ENCODE measurements at regions not wholly inside any gene's neighbourhood (a gene's known extent, or its start where the extent isn't known, plus 50 kb on each side); places are given as distances from the start of the nearest gene placed in this dataset.
A peak's percentile ranks its signal among the peaks of the same experiment; 100 is the strongest.

GRCh38 chr15:85847031-85847430 lies 52.3 kb upstream of the KLHL25 start:
- no peak for DNase-seq (ENCODE audit: low read depth)

DNA sequence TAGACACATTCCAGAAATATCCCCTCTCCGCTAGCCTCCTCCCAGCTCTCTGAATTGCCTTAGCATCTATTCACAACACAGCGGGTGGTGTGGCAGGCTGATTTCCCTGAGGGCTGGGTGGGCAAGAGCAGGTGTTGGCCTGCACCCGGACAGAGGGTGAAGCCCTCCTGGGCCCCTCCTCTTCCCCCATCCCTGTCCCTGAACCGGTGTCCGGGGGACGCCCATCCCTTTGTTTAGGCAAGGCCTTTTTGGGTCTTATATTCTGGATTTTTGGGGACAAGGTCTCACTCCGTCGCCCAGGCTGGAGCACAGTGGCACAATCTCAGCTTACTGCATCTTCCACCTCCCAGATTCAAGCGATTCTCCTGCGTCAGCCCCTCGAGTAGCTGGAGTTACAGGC lies 55.2 kb upstream of the KLHL25 start:
- DNase-seq (ENCODE audit: low read depth), result no peak

GRCh38 chr15:85852969-85853368 lies 58.2 kb upstream of the KLHL25 start:
- DNase-seq (ENCODE audit: low read depth), result no peak

- DNase-seq (ENCODE audit: low read depth), result no peak
These were observed 59.8 kb upstream of the KLHL25 start for GRCh38 chr15:85854345-85855097.

GRCh38 chr15:85858586-85859375 lies 64.1 kb upstream of the KLHL25 start:
- DNase-seq (ENCODE audit: low read depth), result peak; percentile 60

DNA sequence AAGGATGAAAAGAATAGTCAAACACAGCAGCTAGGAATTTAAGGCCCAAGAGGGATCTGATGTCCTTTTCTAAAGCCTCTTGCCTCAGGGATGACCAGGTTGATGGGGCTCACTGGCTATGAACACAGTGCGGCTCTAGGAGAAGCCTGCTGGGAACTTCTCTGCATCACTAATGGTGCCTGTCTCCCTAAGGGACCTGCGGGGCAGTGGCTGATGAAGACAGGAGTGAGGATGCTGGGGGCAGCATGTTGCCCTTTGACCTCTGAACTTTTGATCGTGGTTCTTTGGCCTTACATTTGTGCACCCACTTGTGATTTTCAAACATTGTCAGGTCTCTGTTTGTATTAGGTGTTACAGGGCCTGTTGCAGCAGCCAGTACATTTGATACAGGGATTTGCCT lies 64.9 kb upstream of the KLHL25 start:
- no peak for DNase-seq (ENCODE audit: low read depth)

GRCh38 chr15:85860394-85861161 lies 65.9 kb upstream of the KLHL25 start:
- no peak for DNase-seq (ENCODE audit: low read depth)

- no peak for DNase-seq (ENCODE audit: low read depth)
These were observed 70.5 kb upstream of the KLHL25 start for GRCh38 chr15:85865070-85865684.

- DNase-seq (ENCODE audit: low read depth), result no peak
These were observed 72.5 kb upstream of the KLHL25 start for GRCh38 chr15:85867250-85867649.

DNA sequence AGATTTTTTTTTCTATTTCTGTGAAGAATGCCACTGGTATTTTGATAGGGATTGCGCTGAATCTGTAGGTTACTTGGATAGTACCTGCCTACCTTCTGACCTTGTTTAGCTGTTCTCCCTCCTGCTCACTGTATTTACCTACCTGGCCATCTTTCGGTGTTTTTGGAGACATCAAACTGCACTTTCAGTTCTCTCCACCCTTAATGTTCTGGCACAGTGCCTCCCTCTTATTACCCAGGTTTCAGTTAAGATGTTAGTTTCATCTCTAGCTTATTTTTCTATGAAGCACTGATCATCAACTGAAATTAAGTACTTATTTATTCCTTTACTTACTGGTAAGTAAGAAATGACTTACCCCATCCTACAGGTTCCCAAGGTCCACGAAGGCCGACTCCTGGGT lies 74.4 kb upstream of the KLHL25 start:
- no peak for DNase-seq (ENCODE audit: low read depth)

GRCh38 chr15:85870216-85871014 lies 75.7 kb upstream of the KLHL25 start:
- no peak for DNase-seq (ENCODE audit: low read depth)

GRCh38 chr15:85871545-85871944 lies 76.8 kb upstream of the KLHL25 start:
- no peak for DNase-seq (ENCODE audit: low read depth)

GRCh38 chr15:85872125-85872524 lies 77.4 kb upstream of the KLHL25 start:
- no peak for DNase-seq (ENCODE audit: low read depth)

GRCh38 chr15:85874236-85874635 lies 79.5 kb upstream of the KLHL25 start:
- DNase-seq (ENCODE audit: low read depth), result no peak

GRCh38 chr15:85875756-85876155 lies 81.0 kb upstream of the KLHL25 start:
- DNase-seq (ENCODE audit: low read depth), result no peak

GRCh38 chr15:85878828-85879225 lies 84.1 kb upstream of the KLHL25 start:
- no peak for DNase-seq (ENCODE audit: low read depth)

- no peak for DNase-seq (ENCODE audit: low read depth)
These were observed 84.8 kb upstream of the KLHL25 start for GRCh38 chr15:85879334-85880163.

GRCh38 chr15:85880501-85881190 lies 85.9 kb upstream of the KLHL25 start:
- no peak for DNase-seq (ENCODE audit: low read depth)

DNA sequence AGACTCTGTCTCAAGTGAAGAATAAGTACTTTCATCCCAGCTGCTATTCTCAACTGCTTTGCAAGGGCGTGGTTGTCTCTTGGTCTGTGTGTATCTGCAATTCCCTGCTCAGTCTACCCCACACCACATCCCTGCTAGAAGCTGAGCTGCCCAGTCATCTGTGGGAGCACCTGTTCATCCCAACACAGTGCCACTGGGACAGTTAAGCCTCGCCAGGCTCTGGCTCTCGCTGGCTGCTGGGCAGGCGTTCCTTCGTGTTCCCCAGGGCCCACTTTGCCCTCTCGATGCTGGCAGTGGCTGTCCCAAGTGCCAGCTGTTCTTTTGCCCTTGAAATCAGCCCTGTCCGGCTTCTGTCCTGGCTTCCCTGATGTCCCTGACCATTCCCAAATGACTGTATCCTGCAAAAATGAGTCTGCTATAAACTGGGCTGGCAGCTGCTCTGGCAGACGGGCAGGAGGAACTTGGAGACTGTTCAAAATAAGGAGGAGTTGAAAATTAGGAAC lies 91.6 kb upstream of the KLHL25 start:
- DNase-seq (ENCODE audit: low read depth), result no peak

Measured in activated T-helper 9 cell treated with anti-CD3 and anti-CD28 coated beads, Interleukin-2, amount 50 U/mL, for 16 hours (primary cell).